ENCODE measurements at regions not wholly inside any gene's neighbourhood (a gene's known extent, or its start where the extent isn't known, plus 50 kb on each side); places are given as distances from the start of the nearest gene placed in this dataset.
A peak's percentile ranks its signal among the peaks of the same experiment; 100 is the strongest.

DNA sequence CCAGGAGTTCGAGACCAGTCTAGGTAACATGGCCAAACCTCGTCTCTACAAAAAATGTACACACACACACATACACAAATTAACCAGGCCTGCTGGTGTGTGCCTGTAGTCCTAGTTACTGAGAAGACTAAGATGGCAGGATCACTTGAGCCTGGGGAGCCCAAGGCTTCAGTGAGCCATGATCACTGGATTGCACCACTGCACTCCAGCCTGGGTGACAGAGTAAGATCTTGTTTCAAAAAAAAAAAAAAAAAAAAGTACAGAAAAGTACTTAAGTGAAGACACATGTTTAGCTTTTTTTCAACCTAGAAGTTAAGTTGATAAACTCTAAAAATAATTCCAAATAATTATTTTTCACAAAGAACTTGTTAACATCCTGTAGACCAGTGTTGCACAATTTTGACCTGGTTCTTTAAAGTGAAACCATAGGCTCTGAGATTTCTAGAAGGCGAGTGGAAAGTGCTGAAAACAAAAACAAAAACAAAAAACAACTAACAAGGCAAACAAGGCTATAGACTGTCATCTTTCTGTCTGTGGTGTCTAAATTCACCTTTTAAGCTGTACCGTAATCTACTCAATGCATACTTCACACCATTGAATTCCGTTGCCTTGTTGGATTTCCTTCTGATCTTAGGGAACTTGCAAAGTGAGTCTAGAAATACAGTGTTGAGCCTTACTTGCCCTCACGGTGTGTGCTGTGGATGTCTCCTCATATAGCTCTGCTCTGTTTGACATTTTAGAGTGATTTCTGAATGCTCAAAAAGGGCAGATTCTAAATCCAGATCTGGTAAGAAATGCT, 63.5 kb downstream of the CHST2 start:
- peak; percentile 49 for ATAC-seq
- TF ChIP-seq, protein P1, sequence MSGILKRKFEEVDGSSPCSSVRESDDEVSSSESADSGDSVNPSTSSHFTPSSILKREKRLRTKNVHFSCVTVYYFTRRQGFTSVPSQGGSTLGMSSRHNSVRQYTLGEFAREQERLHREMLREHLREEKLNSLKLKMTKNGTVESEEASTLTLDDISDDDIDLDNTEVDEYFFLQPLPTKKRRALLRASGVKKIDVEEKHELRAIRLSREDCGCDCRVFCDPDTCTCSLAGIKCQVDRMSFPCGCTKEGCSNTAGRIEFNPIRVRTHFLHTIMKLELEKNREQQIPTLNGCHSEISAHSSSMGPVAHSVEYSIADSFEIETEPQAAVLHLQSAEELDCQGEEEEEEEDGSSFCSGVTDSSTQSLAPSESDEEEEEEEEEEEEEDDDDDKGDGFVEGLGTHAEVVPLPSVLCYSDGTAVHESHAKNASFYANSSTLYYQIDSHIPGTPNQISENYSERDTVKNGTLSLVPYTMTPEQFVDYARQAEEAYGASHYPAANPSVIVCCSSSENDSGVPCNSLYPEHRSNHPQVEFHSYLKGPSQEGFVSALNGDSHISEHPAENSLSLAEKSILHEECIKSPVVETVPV (CRISPR knock-in tag; IDR thresholded peaks at IDR 0.05), result no peak
- no peak for TF ChIP-seq ZNF565 (CRISPR knock-in tag; conservative IDR thresholded peaks at IDR 0.05; ENCODE audit: low read depth)
- TF ChIP-seq ZC3H10 (CRISPR knock-in tag; IDR thresholded peaks at IDR 0.05), result no peak

DNA sequence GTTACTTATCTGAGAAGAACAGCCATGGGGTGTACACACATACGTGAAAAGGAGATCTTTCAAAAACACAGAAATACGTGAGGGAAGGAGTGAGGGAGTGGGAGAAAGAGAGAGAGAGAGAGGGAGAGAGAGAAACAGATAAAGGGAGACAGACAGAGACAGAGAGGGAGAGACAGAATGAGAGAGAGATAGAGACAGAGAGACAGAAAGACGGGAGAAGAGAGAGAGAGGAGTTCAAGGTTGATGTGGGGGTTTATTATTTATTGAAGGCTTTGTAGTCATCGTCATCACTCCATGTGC, 64.0 kb downstream of the CHST2 start:
- TF ChIP-seq, protein P1 (CRISPR knock-in tag; IDR thresholded peaks at IDR 0.05), result no peak
- TF ChIP-seq SNAI2 (CRISPR knock-in tag; IDR thresholded peaks at IDR 0.05) (no peak), TCF4 (CRISPR knock-in tag; IDR thresholded peaks at IDR 0.05; ENCODE audit: borderline replicate concordance) (no peak), ESRRG (CRISPR knock-in tag; IDR thresholded peaks at IDR 0.05) (no peak)
- TF ChIP-seq, protein P2, sequence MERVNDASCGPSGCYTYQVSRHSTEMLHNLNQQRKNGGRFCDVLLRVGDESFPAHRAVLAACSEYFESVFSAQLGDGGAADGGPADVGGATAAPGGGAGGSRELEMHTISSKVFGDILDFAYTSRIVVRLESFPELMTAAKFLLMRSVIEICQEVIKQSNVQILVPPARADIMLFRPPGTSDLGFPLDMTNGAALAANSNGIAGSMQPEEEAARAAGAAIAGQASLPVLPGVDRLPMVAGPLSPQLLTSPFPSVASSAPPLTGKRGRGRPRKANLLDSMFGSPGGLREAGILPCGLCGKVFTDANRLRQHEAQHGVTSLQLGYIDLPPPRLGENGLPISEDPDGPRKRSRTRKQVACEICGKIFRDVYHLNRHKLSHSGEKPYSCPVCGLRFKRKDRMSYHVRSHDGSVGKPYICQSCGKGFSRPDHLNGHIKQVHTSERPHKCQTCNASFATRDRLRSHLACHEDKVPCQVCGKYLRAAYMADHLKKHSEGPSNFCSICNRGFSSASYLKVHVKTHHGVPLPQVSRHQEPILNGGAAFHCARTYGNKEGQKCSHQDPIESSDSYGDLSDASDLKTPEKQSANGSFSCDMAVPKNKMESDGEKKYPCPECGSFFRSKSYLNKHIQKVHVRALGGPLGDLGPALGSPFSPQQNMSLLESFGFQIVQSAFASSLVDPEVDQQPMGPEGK (CRISPR knock-in tag; IDR thresholded peaks at IDR 0.05; ENCODE audit: borderline replicate concordance), result no peak
- ATAC-seq, result no peak

DNA sequence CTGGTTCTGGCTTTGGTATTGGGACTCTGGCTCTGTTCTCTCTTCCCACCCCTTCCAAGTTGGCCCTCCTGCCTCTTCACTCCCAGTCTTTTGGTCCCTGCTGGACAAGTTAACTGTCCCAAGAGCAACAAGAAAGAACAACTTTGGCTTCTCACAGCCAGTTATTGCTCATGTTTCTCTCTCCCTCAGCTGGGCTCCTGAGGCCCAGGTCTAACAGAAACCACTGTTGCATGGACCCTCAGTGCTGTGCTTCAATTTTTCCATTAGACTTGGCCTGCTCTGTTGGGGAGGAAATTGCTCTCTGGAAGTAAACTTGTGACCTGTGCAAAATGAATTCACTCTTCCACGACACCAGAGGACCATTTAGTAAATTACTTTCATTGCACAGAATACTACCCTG, 64.5 kb downstream of the CHST2 start:
- TF ChIP-seq, protein P1 (CRISPR knock-in tag; IDR thresholded peaks at IDR 0.05), result no peak
- TF ChIP-seq ZNF565 (CRISPR knock-in tag; conservative IDR thresholded peaks at IDR 0.05; ENCODE audit: low read depth) (no peak), BACH2 (CRISPR knock-in tag; IDR thresholded peaks at IDR 0.05; ENCODE audit: borderline replicate concordance) (no peak), ZC3H10 (CRISPR knock-in tag; IDR thresholded peaks at IDR 0.05) (no peak), PPARA (CRISPR knock-in tag; IDR thresholded peaks at IDR 0.05; ENCODE audit: borderline replicate concordance) (no peak), ISL1 (CRISPR knock-in tag; IDR thresholded peaks at IDR 0.05) (no peak), TCF4 (CRISPR knock-in tag; IDR thresholded peaks at IDR 0.05; ENCODE audit: borderline replicate concordance) (no peak), ZNF8 (CRISPR knock-in tag; IDR thresholded peaks at IDR 0.05) (no peak), RARB (CRISPR knock-in tag; IDR thresholded peaks at IDR 0.05) (no peak), ZFP30 (CRISPR knock-in tag; IDR thresholded peaks at IDR 0.05) (no peak), GLIS3 (CRISPR knock-in tag; IDR thresholded peaks at IDR 0.05) (no peak), OSR1 (CRISPR knock-in tag; IDR thresholded peaks at IDR 0.05) (no peak), ESRRG (CRISPR knock-in tag; IDR thresholded peaks at IDR 0.05) (no peak), ZNF70 (CRISPR knock-in tag; IDR thresholded peaks at IDR 0.05) (no peak), CSDC2 (CRISPR knock-in tag; IDR thresholded peaks at IDR 0.05) (no peak), ZFP3 (CRISPR knock-in tag; IDR thresholded peaks at IDR 0.05) (no peak)
- TF ChIP-seq, protein P3, sequence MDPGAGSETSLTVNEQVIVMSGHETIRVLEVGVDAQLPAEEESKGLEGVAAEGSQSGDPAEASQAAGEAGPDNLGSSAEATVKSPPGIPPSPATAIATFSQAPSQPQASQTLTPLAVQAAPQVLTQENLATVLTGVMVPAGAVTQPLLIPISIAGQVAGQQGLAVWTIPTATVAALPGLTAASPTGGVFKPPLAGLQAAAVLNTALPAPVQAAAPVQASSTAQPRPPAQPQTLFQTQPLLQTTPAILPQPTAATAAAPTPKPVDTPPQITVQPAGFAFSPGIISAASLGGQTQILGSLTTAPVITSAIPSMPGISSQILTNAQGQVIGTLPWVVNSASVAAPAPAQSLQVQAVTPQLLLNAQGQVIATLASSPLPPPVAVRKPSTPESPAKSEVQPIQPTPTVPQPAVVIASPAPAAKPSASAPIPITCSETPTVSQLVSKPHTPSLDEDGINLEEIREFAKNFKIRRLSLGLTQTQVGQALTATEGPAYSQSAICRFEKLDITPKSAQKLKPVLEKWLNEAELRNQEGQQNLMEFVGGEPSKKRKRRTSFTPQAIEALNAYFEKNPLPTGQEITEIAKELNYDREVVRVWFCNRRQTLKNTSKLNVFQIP (CRISPR knock-in tag; IDR thresholded peaks at IDR 0.05; ENCODE audit: borderline replicate concordance, low read depth), result no peak
- TF ChIP-seq, protein P2 (CRISPR knock-in tag; IDR thresholded peaks at IDR 0.05; ENCODE audit: borderline replicate concordance), result no peak
- TF ChIP-seq, protein P4, sequence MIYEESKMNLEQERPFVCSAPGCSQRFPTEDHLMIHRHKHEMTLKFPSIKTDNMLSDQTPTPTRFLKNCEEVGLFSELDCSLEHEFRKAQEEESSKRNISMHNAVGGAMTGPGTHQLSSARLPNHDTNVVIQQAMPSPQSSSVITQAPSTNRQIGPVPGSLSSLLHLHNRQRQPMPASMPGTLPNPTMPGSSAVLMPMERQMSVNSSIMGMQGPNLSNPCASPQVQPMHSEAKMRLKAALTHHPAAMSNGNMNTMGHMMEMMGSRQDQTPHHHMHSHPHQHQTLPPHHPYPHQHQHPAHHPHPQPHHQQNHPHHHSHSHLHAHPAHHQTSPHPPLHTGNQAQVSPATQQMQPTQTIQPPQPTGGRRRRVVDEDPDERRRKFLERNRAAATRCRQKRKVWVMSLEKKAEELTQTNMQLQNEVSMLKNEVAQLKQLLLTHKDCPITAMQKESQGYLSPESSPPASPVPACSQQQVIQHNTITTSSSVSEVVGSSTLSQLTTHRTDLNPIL (CRISPR knock-in tag; IDR thresholded peaks at IDR 0.05; ENCODE audit: low read depth), result no peak

More for the DNA sequence above, 64.5 kb downstream of the CHST2 start:
- no peak for ATAC-seq

All from SK-N-SH treated with all-trans-retinoic acid at 6 μM for 48 hours (cell line).